Subcutaneous abdominal adipose tissue (tissue), 5 donors: ENCODE measurements at regions not wholly inside any gene's neighbourhood (a gene's known extent, or its start where the extent isn't known, plus 50 kb on each side); places are given as distances from the start of the nearest gene placed in this dataset.
"Not testable (repeated sequence)": the region's sequence is repeated elsewhere in the genome, so short reads cannot be mapped to it uniquely, and the experiment has no call there.

ENCODE experiments used
- H3K27ac ChIP-seq: one replicate; pipeline ENCODE4 v1.7.0; 2013; ENCODE audit warnings: low read depth, mild to moderate bottlenecking, inconsistent platforms, low read length, moderate library complexity
- H3K27me3 ChIP-seq, 5 donors: one replicate each; pipeline ENCODE4 v1.7.0; 2013; ENCODE audit warnings: low read length in 5 of 5, inconsistent platforms in 1 of 5; ENCODE audit not compliant: control insufficient read depth in 5 of 5, insufficient read depth in 4 of 5
- H3K36me3 ChIP-seq, 5 donors: one replicate each; pipeline ENCODE4 v1.7.0; 2013; ENCODE audit warnings: low read length in 5 of 5; ENCODE audit not compliant: control insufficient read depth in 5 of 5, insufficient read depth in 5 of 5
- H3K4me1 ChIP-seq, 5 donors: one replicate each; pipeline ENCODE4 v1.7.0; 2013; ENCODE audit warnings: low read length in 5 of 5, mild to moderate bottlenecking in 3 of 5, moderate library complexity in 1 of 5; ENCODE audit not compliant: control insufficient read depth in 5 of 5, insufficient read depth in 5 of 5
- H3K4me3 ChIP-seq, 5 donors: one replicate each; pipeline ENCODE4 v1.7.0; 2013; ENCODE audit warnings: low read length in 5 of 5, low read depth in 1 of 5
- H3K9ac ChIP-seq, 5 donors: one replicate each; pipeline ENCODE4 v1.7.0; 2013; ENCODE audit warnings: low read length in 5 of 5, mild to moderate bottlenecking in 4 of 5, moderate library complexity in 3 of 5
- H3K9me3 ChIP-seq, 5 donors: one replicate each; pipeline ENCODE4 v1.7.0; 2013; ENCODE audit warnings: low read length in 5 of 5; ENCODE audit not compliant: control insufficient read depth in 5 of 5
- donor health status: healthy.
- donor health status: healthy.
- donor health status: healthy.
- donor health status: healthy.
- donor health status: healthy.

DNA sequence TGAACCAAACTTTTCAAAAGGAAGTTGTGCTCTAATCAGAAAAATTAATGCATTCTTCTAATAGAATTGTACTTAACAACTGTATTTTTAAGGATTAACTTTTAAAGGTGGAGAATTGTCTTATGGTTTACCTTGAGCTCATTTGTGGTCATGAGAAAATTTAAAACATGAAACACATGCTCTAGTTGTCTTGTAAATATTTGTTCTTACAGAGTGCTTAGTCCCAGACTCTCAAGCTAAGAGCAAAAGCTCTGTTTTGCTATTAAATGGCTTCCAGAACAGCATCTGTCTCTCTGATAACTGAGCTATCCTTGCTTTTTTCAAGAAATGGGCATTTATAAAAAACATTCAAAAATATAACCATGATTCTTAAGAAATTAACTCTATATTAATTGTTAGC lies 512.2 kb upstream of the SYNCRIP start:
- Histone ChIP-seq H3K27ac (no peak overlapping the region), H3K4me1 (no peaks in the 10 kb centered on the region), H3K36me3 (no peaks in the 10 kb centered on the region), H3K9me3 (peaks cover 0 to 3% (median 0%) of the 10 kb centered on the region in 5 donors), H3K4me3 (no peak overlapping the region), H3K9ac (no peak overlapping the region), H3K27me3 (no peaks in the 10 kb centered on the region)

DNA sequence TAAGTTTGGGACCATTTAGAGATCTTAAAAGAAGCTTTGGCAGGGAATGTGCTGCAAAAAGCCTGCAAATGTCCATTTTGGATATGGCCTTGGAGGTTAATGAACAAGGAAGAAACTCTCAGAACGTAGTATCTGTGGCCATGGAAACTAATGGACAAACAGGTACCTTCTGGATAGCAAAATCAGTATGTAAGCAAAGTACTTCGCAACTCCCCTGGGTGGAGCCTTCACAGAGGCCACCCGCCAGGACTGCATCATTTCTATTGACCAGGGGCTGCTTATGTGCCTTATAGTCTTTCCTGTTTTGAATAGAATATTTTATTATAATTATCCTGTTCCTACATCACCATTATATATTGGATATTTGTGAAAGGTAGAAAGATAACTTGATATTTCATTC lies 510.8 kb upstream of the SYNCRIP start:
- H3K4me1 ChIP-seq: no peaks in the 10 kb centered on the region
- H3K9ac ChIP-seq: no peak overlapping the region
- H3K27ac ChIP-seq: no peak overlapping the region
- H3K27me3 ChIP-seq: no peaks in the 10 kb centered on the region
- no peaks in the 10 kb centered on the region for H3K9me3 ChIP-seq
- no peak overlapping the region for H3K4me3 ChIP-seq
- no peaks in the 10 kb centered on the region for H3K36me3 ChIP-seq

GRCh38 chr6:86152546-86152945 lies 509.9 kb upstream of the SYNCRIP start:
- Histone ChIP-seq H3K27ac (no peak overlapping the region), H3K36me3 (no peaks in the 10 kb centered on the region), H3K27me3 (no peaks in the 10 kb centered on the region), H3K9ac (no peak overlapping the region), H3K4me3 (no peak overlapping the region), H3K4me1 (no peaks in the 10 kb centered on the region), H3K9me3 (no peaks in the 10 kb centered on the region)

- Histone ChIP-seq H3K36me3 (no peaks in the 10 kb centered on the region), H3K27me3 (no peaks in the 10 kb centered on the region), H3K4me3 (no peak overlapping the region), H3K27ac (no peak overlapping the region), H3K9me3 (no peaks in the 10 kb centered on the region), H3K9ac (no peak overlapping the region), H3K4me1 (no peaks in the 10 kb centered on the region)
Observed at GRCh38 chr6:86148586-86148985, 505.9 kb upstream of the SYNCRIP start.

DNA sequence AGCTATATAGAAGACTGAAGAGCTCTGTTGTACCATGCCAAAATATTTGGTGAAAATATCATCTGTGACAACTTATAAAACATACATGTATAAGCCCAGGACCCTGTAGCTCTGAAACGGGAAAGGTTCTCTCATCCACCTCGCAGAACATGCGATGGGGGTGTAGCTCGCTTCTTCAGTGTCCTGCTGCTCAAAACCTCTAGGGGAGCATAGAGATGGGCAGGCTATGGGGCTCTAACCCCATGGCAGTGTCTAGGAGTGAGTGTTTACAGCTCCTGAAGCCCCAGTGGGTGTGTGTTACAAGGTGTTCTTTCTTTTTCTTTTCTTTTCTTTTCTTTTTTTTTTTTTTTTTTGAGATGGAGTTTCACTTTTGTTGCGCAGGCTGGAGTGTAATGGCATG lies 505.2 kb upstream of the SYNCRIP start:
- no peaks in the 10 kb centered on the region for H3K36me3 ChIP-seq
- H3K9me3 ChIP-seq: peaks cover 0 to 5% (median 0%) of the 10 kb centered on the region in 5 donors
- no peaks in the 10 kb centered on the region for H3K27me3 ChIP-seq
- no peak overlapping the region for H3K9ac ChIP-seq
- no peaks in the 10 kb centered on the region for H3K4me1 ChIP-seq
- H3K27ac ChIP-seq: no peak overlapping the region
- no peak overlapping the region for H3K4me3 ChIP-seq

GRCh38 chr6:86147311-86147710 lies 504.6 kb upstream of the SYNCRIP start:
- Histone ChIP-seq H3K27ac (no peak overlapping the region), H3K9me3 (peaks cover 0 to 6% (median 3%) of the 10 kb centered on the region in 5 donors), H3K36me3 (no peaks in the 10 kb centered on the region), H3K27me3 (no peaks in the 10 kb centered on the region), H3K4me3 (no peak overlapping the region), H3K4me1 (no peaks in the 10 kb centered on the region), H3K9ac (no peak overlapping the region)

DNA sequence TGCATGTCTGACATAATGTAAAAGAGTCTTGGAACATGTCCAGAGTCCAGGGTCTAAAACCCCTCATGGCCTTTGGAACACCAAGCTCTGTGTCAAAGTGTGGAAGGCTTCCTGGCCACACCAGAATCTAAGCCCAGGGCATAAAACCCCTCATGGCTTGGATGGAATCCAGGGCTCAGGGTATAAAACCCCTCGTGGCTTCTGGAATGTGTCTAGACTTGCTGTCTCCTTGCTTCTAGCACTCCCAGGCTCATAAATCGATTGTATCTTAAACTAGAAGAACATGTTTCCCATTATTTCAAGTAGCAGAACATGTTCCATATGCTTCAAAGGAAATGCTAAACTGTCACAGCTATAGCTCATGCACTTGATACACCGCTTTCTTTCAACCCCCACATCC lies 504.1 kb upstream of the SYNCRIP start:
- H3K9me3 ChIP-seq, H3K4me3 ChIP-seq, H3K27ac ChIP-seq, H3K9ac ChIP-seq, H3K4me1 ChIP-seq, H3K36me3 ChIP-seq, H3K27me3 ChIP-seq: not testable (repeated sequence)

GRCh38 chr6:86142326-86142725 lies 499.6 kb upstream of the SYNCRIP start:
- Histone ChIP-seq H3K9me3 (peaks cover 0 to 6% (median 4%) of the 10 kb centered on the region in 5 donors), H3K36me3 (no peaks in the 10 kb centered on the region), H3K4me1 (no peaks in the 10 kb centered on the region), H3K9ac (no peak overlapping the region), H3K27me3 (no peaks in the 10 kb centered on the region), H3K27ac (no peak overlapping the region), H3K4me3 (no peak overlapping the region)

GRCh38 chr6:86128130-86128814 lies 485.6 kb upstream of the SYNCRIP start:
- Histone ChIP-seq H3K27me3 (no peaks in the 10 kb centered on the region), H3K4me3 (no peak overlapping the region), H3K4me1 (no peaks in the 10 kb centered on the region), H3K27ac (no peak overlapping the region), H3K9ac (no peak overlapping the region), H3K36me3 (no peaks in the 10 kb centered on the region), H3K9me3 (peaks cover 0 to 15% (median 0%) of the 10 kb centered on the region in 5 donors)

DNA sequence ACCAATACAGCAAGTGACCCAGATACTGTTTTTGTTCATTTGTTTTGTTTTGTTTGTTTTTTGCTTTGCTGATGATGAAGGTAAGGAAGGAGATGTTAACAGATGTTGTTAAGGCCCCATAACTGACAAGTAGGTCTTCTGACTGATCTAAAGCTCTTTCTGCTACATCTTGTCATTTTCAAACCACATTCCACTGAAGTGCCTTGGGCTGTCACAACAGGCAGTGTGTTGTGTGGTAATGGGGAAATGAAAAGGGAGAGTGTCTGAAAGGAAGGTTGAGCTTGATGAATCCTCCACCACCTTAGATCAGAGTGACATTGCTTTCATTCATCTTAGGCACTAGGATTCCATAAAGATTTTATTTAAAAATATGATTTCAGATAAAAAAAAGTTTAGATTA lies 479.4 kb upstream of the SYNCRIP start:
- H3K27ac ChIP-seq: no peak overlapping the region
- no peaks in the 10 kb centered on the region for H3K36me3 ChIP-seq
- no peak overlapping the region for H3K9ac ChIP-seq
- no peaks in the 10 kb centered on the region for H3K4me1 ChIP-seq
- H3K4me3 ChIP-seq: no peak overlapping the region
- H3K27me3 ChIP-seq: no peaks in the 10 kb centered on the region
- no peaks in the 10 kb centered on the region for H3K9me3 ChIP-seq

GRCh38 chr6:86118271-86118670 lies 475.6 kb upstream of the SYNCRIP start:
- H3K9ac ChIP-seq: no peak overlapping the region
- H3K27me3 ChIP-seq: no peaks in the 10 kb centered on the region
- H3K4me1 ChIP-seq: no peaks in the 10 kb centered on the region
- no peaks in the 10 kb centered on the region for H3K9me3 ChIP-seq
- H3K27ac ChIP-seq: no peak overlapping the region
- no peaks in the 10 kb centered on the region for H3K36me3 ChIP-seq
- H3K4me3 ChIP-seq: no peak overlapping the region
